ENCODE measurements at regions not wholly inside any gene's neighbourhood (a gene's known extent, or its start where the extent isn't known, plus 50 kb on each side); places are given as distances from the start of the nearest gene placed in this dataset.
"Not testable (repeated sequence)": the region's sequence is repeated elsewhere in the genome, so short reads cannot be mapped to it uniquely, and the experiment has no call there.

- not testable (repeated sequence) for DNase-seq (ENCODE audit: low read depth in 4 of 4, low spot score in 1 of 4)
These were observed 631.5 kb upstream of the NECTIN3 start for GRCh38 chr3:110440066-110440653.

GRCh38 chr3:110454066-110454465, 617.5 kb upstream of the NECTIN3 start:
- no peak for DNase-seq (ENCODE audit: low read depth in 4 of 4, low spot score in 1 of 4)

GRCh38 chr3:110456001-110456400, 615.6 kb upstream of the NECTIN3 start:
- DNase-seq (ENCODE audit: low read depth in 4 of 4, low spot score in 1 of 4): no peak

GRCh38 chr3:110456438-110457138, 615.0 kb upstream of the NECTIN3 start:
- DNase-seq (ENCODE audit: low read depth in 4 of 4, low spot score in 1 of 4): no peak

GRCh38 chr3:110457508-110457907, 614.1 kb upstream of the NECTIN3 start:
- DNase-seq (ENCODE audit: low read depth in 4 of 4, low spot score in 1 of 4): no peak

GRCh38 chr3:110459021-110459420, 612.6 kb upstream of the NECTIN3 start:
- DNase-seq (ENCODE audit: low read depth in 4 of 4, low spot score in 1 of 4): no peak

GRCh38 chr3:110470310-110470709, 601.3 kb upstream of the NECTIN3 start:
- DNase-seq (ENCODE audit: low read depth in 4 of 4, low spot score in 1 of 4): no peak

- no peak for DNase-seq (ENCODE audit: low read depth in 4 of 4, low spot score in 1 of 4)
These were observed 598.2 kb upstream of the NECTIN3 start for GRCh38 chr3:110473405-110473804.

- DNase-seq (ENCODE audit: low read depth in 4 of 4, low spot score in 1 of 4): no peak
These were observed 597.2 kb upstream of the NECTIN3 start for GRCh38 chr3:110474397-110474796.

GRCh38 chr3:110478377-110479054, 593.1 kb upstream of the NECTIN3 start:
- DNase-seq (ENCODE audit: low read depth in 4 of 4, low spot score in 1 of 4): no peak

- DNase-seq (ENCODE audit: low read depth in 4 of 4, low spot score in 1 of 4): no peak
These were observed 591.9 kb upstream of the NECTIN3 start for GRCh38 chr3:110479731-110480130.

GRCh38 chr3:110485389-110485788, 586.2 kb upstream of the NECTIN3 start:
- DNase-seq (ENCODE audit: low read depth in 4 of 4, low spot score in 1 of 4): no peak

- no peak for DNase-seq (ENCODE audit: low read depth in 4 of 4, low spot score in 1 of 4)
These were observed 583.8 kb upstream of the NECTIN3 start for GRCh38 chr3:110487840-110488239.

GRCh38 chr3:110491413-110491812, 580.2 kb upstream of the NECTIN3 start:
- DNase-seq (ENCODE audit: low read depth in 4 of 4, low spot score in 1 of 4): no peak

GRCh38 chr3:110492876-110493275, 578.7 kb upstream of the NECTIN3 start:
- no peak for DNase-seq (ENCODE audit: low read depth in 4 of 4, low spot score in 1 of 4)

- DNase-seq (ENCODE audit: low read depth in 4 of 4, low spot score in 1 of 4): no peak
These were observed 578.1 kb upstream of the NECTIN3 start for GRCh38 chr3:110493438-110494092.

- no peak for DNase-seq (ENCODE audit: low read depth in 4 of 4, low spot score in 1 of 4)
These were observed 577.5 kb upstream of the NECTIN3 start for GRCh38 chr3:110494093-110494490.

- no peak for DNase-seq (ENCODE audit: low read depth in 4 of 4, low spot score in 1 of 4)
These were observed 576.9 kb upstream of the NECTIN3 start for GRCh38 chr3:110494728-110495127.

- no peak for DNase-seq (ENCODE audit: low read depth in 4 of 4, low spot score in 1 of 4)
These were observed 576.3 kb upstream of the NECTIN3 start for GRCh38 chr3:110495201-110495927.

GRCh38 chr3:110504401-110504800, 567.2 kb upstream of the NECTIN3 start:
- no peak for DNase-seq (ENCODE audit: low read depth in 4 of 4, low spot score in 1 of 4)

GRCh38 chr3:110504901-110505300, 566.7 kb upstream of the NECTIN3 start:
- DNase-seq (ENCODE audit: low read depth in 4 of 4, low spot score in 1 of 4): no peak
